Neural cell (in vitro differentiated cells): ENCODE measurements at regions not wholly inside any gene's neighbourhood (a gene's known extent, or its start where the extent isn't known, plus 50 kb on each side); places are given as distances from the start of the nearest gene placed in this dataset.

Source experiments
- H2AFZ ChIP-seq: fragments of 200-600, 300-800 bp; sonication (generic), shearing (Covaris generic); 2 replicates; pipeline ENCODE4 v1.6.0; 2014; ENCODE audit warnings: low read depth, mild to moderate bottlenecking, antibody characterized with exemption, low read length, moderate library complexity
- H3F3A ChIP-seq: fragments of 200-600 bp; shearing (Covaris generic); 2 replicates; pipeline ENCODE4 v1.6.1; 2016; ENCODE audit warnings: mild to moderate bottlenecking, moderate library complexity, mixed read lengths, antibody characterized with exemption, low read length; ENCODE audit not compliant: insufficient read depth, poor library complexity, severe bottlenecking
- H3K27ac ChIP-seq: fragments of 200-600, 300-800 bp; sonication (generic), shearing (Covaris generic); 2 replicates; pipeline ENCODE4 v1.5.1; 2014; ENCODE audit warnings: mild to moderate bottlenecking, low read length, moderate library complexity
- H3K27me3 ChIP-seq: fragments of 300-800, 200-600 bp; sonication (generic), shearing (Covaris generic); 2 replicates; pipeline ENCODE4 v1.6.0; 2014; ENCODE audit warnings: mild to moderate bottlenecking, low read depth, low read length, moderate library complexity; ENCODE audit not compliant: insufficient read depth
- H3K36me3 ChIP-seq: fragments of 300-800, 200-600 bp; sonication (generic), shearing (Covaris generic); 2 replicates; pipeline ENCODE4 v1.5.1; 2014; ENCODE audit warnings: mild to moderate bottlenecking, antibody characterized with exemption, low read length, moderate library complexity; ENCODE audit not compliant: insufficient read depth
- H3K4me2 ChIP-seq: fragments of 300-800, 200-600 bp; sonication (generic), shearing (Covaris generic); 2 replicates; pipeline ENCODE4 v1.6.0; 2014; ENCODE audit warnings: mild to moderate bottlenecking, low read length
- H3K4me3 ChIP-seq: fragments of 300-800, 200-600 bp; sonication (generic), shearing (Covaris generic); 2 replicates; pipeline ENCODE4 v1.5.1; 2014; ENCODE audit warnings: mild to moderate bottlenecking, low read length, moderate library complexity
- H3K79me2 ChIP-seq: fragments of 200-600 bp; shearing (Covaris generic); replicated peaks from 2 replicates; pipeline ENCODE4 v1.6.0; 2014; ENCODE audit warnings: mild to moderate bottlenecking, low read length, moderate library complexity; ENCODE audit not compliant: insufficient read depth
- H3K9ac ChIP-seq: fragments of 300-800, 200-600 bp; sonication (generic), shearing (Covaris generic); 2 replicates; pipeline ENCODE4 v1.6.1; 2016; ENCODE audit warnings: mild to moderate bottlenecking, low read length, mixed read lengths
- H3K9me2 ChIP-seq: fragments of 200-600 bp; shearing (Covaris generic); 2 replicates; pipeline ENCODE4 v1.6.1; 2016; ENCODE audit warnings: mild to moderate bottlenecking, low read length, mixed read lengths; ENCODE audit not compliant: insufficient read depth
- H3K9me3 ChIP-seq: fragments of 200-600, 300-800 bp; sonication (generic), shearing (Covaris generic); 2 replicates; pipeline ENCODE4 v1.6.1; 2016; ENCODE audit warnings: mild to moderate bottlenecking, mixed run types, low read length, moderate library complexity, mixed read lengths
- H4K20me1 ChIP-seq: fragments of 200-600 bp; shearing (Covaris generic); 2 replicates; pipeline ENCODE4 v1.6.1; 2016; ENCODE audit warnings: mild to moderate bottlenecking, mixed run types; ENCODE audit not compliant: insufficient read depth
- CTCF ChIP-seq: fragments of 450-650 bp; IDR thresholded peaks from 2 replicates; pipeline ENCODE4 v1.5.1; 2014; ENCODE audit warnings: antibody characterized with exemption, mild to moderate bottlenecking, moderate library complexity; ENCODE audit not compliant: poor library complexity, severe bottlenecking
- EP300 ChIP-seq: fragments of 450-650 bp; conservative IDR thresholded peaks from 2 replicates; pipeline ENCODE4 v1.6.1; 2014; ENCODE audit warnings: antibody characterized with exemption, mild to moderate bottlenecking, moderate library complexity; ENCODE audit not compliant: poor library complexity, severe bottlenecking
- EZH2 ChIP-seq: fragments of 200-600, 300-800 bp; shearing (Covaris generic), sonication (generic); IDR thresholded peaks from 2 replicates; pipeline ENCODE4 v1.6.1; 2014; ENCODE audit warnings: antibody characterized with exemption, low read length, borderline replicate concordance, mild to moderate bottlenecking; ENCODE audit not compliant: insufficient read depth, poor library complexity, severe bottlenecking
- MXI1 ChIP-seq: fragments of 450-650 bp; conservative IDR thresholded peaks from 2 replicates; pipeline ENCODE4 v1.6.1; 2014; ENCODE audit warnings: antibody characterized with exemption, mild to moderate bottlenecking; ENCODE audit not compliant: poor library complexity, severe bottlenecking
- POLR2AphosphoS5 ChIP-seq: IDR thresholded peaks from 2 replicates; pipeline ENCODE4 v1.6.1; 2012
- RAD21 ChIP-seq: fragments of 450-650 bp; conservative IDR thresholded peaks from 2 replicates; pipeline ENCODE4 v1.6.1; 2014; ENCODE audit warnings: antibody characterized with exemption, mild to moderate bottlenecking, moderate library complexity
- REST ChIP-seq: IDR thresholded peaks from 2 replicates; pipeline ENCODE4 v1.6.1; 2012; ENCODE audit warnings: borderline replicate concordance
- SMC3 ChIP-seq: fragments of 450-650 bp; conservative IDR thresholded peaks from 2 replicates; pipeline ENCODE4 v1.6.1; 2014; ENCODE audit warnings: antibody characterized with exemption, mild to moderate bottlenecking, moderate library complexity; ENCODE audit not compliant: poor library complexity
- TAF1 ChIP-seq: IDR thresholded peaks from 2 replicates; pipeline ENCODE4 v1.6.1; 2012; ENCODE audit warnings: low read depth

GRCh38 chr9:88623698-88624097 is 88.7 kb downstream of the NXNL2 start:
- H3K9ac ChIP-seq: no peak overlapping the region
- no peaks in the 10 kb centered on the region for H3K9me3 ChIP-seq
- no peak overlapping the region for H3K4me2 ChIP-seq
- no peaks in the 10 kb centered on the region for H3K36me3 ChIP-seq
- no peaks in the 10 kb centered on the region for H4K20me1 ChIP-seq
- no peaks in the 10 kb centered on the region for H3F3A ChIP-seq
- no peaks in the 10 kb centered on the region for H3K9me2 ChIP-seq
- H2AFZ ChIP-seq: no peak overlapping the region
- no peaks in the 10 kb centered on the region for H3K27me3 ChIP-seq
- H3K79me2 ChIP-seq: no peaks in the 10 kb centered on the region
- TF ChIP-seq MXI1 (no peak), CTCF (no peak), SMC3 (no peak), RAD21 (no peak), POLR2AphosphoS5 (no peak), REST (no peak)
- no peak overlapping the region for H3K4me3 ChIP-seq
- H3K27ac ChIP-seq: no peak overlapping the region

- H3K9me2 ChIP-seq: no peaks in the 10 kb centered on the region
- H3K9me3 ChIP-seq: no peaks in the 10 kb centered on the region
- no peaks in the 10 kb centered on the region for H3K27me3 ChIP-seq
- no peaks in the 10 kb centered on the region for H4K20me1 ChIP-seq
- H3K9ac ChIP-seq: no peak overlapping the region
- no peaks in the 10 kb centered on the region for H3F3A ChIP-seq
- H2AFZ ChIP-seq: no peak overlapping the region
- no peak overlapping the region for H3K4me2 ChIP-seq
- no peaks in the 10 kb centered on the region for H3K79me2 ChIP-seq
- TF ChIP-seq EZH2 (no peak), POLR2AphosphoS5 (no peak), REST (no peak), SMC3 (no peak), RAD21 (no peak), MXI1 (no peak), EP300 (no peak), CTCF (no peak), TAF1 (no peak)
- no peak overlapping the region for H3K27ac ChIP-seq
- no peak overlapping the region for H3K4me3 ChIP-seq
- no peaks in the 10 kb centered on the region for H3K36me3 ChIP-seq
Measured at GRCh38 chr9:88628114-88628513, 93.1 kb downstream of the NXNL2 start.
